ENCODE measurements at regions not wholly inside any gene's neighbourhood (a gene's known extent, or its start where the extent isn't known, plus 50 kb on each side); places are given as distances from the start of the nearest gene placed in this dataset.
"Not testable (repeated sequence)": the region's sequence is repeated elsewhere in the genome, so short reads cannot be mapped to it uniquely, and the experiment has no call there.

- not testable (repeated sequence) for H3K79me2 ChIP-seq (ENCODE audit: control insufficient read depth, insufficient read depth, low read length, poor library complexity); H3K4ac ChIP-seq (ENCODE audit: low read depth, low read length); H3K27ac ChIP-seq (ENCODE audit: low read depth, low read length); H4K91ac ChIP-seq (ENCODE audit: low read depth, low read length); H3K18ac ChIP-seq (ENCODE audit: low read length); H2AFZ ChIP-seq (ENCODE audit: insufficient read depth, low read length, poor library complexity); DNase-seq; H3K23ac ChIP-seq (ENCODE audit: low read length); H3K36me3 ChIP-seq (ENCODE audit: control insufficient read depth in 1 of 2, insufficient read depth in 2 of 2, low read length in 2 of 2); H3K4me2 ChIP-seq (ENCODE audit: low read length); H2BK120ac ChIP-seq (ENCODE audit: insufficient read depth, low read length, poor library complexity); H3K27me3 ChIP-seq (ENCODE audit: insufficient read depth, low read length); H3K4me3 ChIP-seq (ENCODE audit: low read depth, low read length); H3K14ac ChIP-seq (ENCODE audit: low read length); H3K9ac ChIP-seq (ENCODE audit: low read length); H2AK5ac ChIP-seq (ENCODE audit: low read length); H3K9me3 ChIP-seq (ENCODE audit: insufficient read depth, low read depth, low read length); H2BK5ac ChIP-seq (ENCODE audit: low read depth, low read length, poor library complexity); H3K79me1 ChIP-seq (ENCODE audit: low read length); H4K12ac ChIP-seq (ENCODE audit: low read depth, low read length); H2BK12ac ChIP-seq (ENCODE audit: low read length); H4K8ac ChIP-seq (ENCODE audit: low read depth, low read length); H3K4me1 ChIP-seq (ENCODE audit: control insufficient read depth in 1 of 2, insufficient read depth in 2 of 2, low read length in 2 of 2)
- no CpG with 5 or more reads among the region's 12 CpGs for WGBS (ENCODE audit: extremely low coverage, insufficient coverage, insufficient read length)
These were observed 69.6 kb downstream of the PNMA6F start for GRCh38 chrX:153251952-153252351.

DNA sequence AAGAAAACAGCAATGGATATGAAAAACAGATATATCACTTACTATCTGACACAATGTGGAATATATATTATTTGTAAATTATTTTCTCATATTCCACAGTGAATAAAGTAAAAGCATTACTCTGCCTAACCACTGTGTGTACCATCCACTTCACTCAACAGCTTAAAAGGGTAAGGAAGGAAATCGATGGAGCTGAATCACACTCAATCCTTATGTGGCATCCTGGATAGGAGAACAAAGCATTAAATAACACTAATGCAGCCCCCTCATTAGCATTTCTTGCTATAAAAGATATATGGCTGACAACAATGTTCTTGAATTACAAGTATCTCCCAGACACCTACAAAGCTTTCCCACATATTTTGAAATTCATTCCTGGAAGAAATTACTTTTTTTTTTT, 70.8 kb downstream of the PNMA6F start:
- not testable (repeated sequence) for H4K8ac ChIP-seq (ENCODE audit: low read depth, low read length); H3K79me1 ChIP-seq (ENCODE audit: low read length); H2BK5ac ChIP-seq (ENCODE audit: low read depth, low read length, poor library complexity); DNase-seq; H3K27ac ChIP-seq (ENCODE audit: low read depth, low read length); H2BK120ac ChIP-seq (ENCODE audit: insufficient read depth, low read length, poor library complexity); H2AK5ac ChIP-seq (ENCODE audit: low read length); H3K23ac ChIP-seq (ENCODE audit: low read length); H3K4me1 ChIP-seq (ENCODE audit: control insufficient read depth in 1 of 2, insufficient read depth in 2 of 2, low read length in 2 of 2); H3K9me3 ChIP-seq (ENCODE audit: insufficient read depth, low read depth, low read length); H4K91ac ChIP-seq (ENCODE audit: low read depth, low read length); H3K14ac ChIP-seq (ENCODE audit: low read length); H4K12ac ChIP-seq (ENCODE audit: low read depth, low read length); H2AFZ ChIP-seq (ENCODE audit: insufficient read depth, low read length, poor library complexity); H3K4me2 ChIP-seq (ENCODE audit: low read length); H3K79me2 ChIP-seq (ENCODE audit: control insufficient read depth, insufficient read depth, low read length, poor library complexity); H3K18ac ChIP-seq (ENCODE audit: low read length); H3K9ac ChIP-seq (ENCODE audit: low read length); H2BK12ac ChIP-seq (ENCODE audit: low read length); H3K4me3 ChIP-seq (ENCODE audit: low read depth, low read length); H3K36me3 ChIP-seq (ENCODE audit: control insufficient read depth in 1 of 2, insufficient read depth in 2 of 2, low read length in 2 of 2); H3K4ac ChIP-seq (ENCODE audit: low read depth, low read length); H3K27me3 ChIP-seq (ENCODE audit: insufficient read depth, low read length)
- WGBS (ENCODE audit: extremely low coverage, insufficient coverage, insufficient read length): no CpG with 5 or more reads among the region's 1 CpG

DNA sequence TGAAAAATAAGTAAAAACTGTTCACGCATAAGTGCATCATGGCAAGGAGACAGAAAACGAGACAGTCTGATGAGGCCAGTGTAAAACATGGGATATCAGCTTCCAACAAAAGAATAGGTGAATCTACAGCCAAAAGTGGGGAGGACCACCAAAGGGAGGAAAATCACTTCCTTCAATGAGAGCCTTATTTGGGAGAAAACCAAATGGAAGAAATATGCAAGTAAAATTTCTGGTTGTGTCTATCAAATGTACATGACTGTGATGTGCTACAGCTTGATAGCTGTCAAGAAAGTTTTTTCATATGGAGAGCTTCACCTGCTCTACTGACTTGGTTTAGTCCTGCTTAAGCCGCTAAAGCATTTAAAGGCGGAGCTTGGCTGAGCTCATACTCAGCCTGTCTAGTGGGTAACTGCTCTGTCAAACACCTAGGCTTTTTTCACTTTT, 66.2 kb downstream of the MAGEA1 start:
- Histone ChIP-seq H2AK5ac (ENCODE audit: low read length) (no peak overlapping the region), H2BK12ac (ENCODE audit: low read length) (no peak overlapping the region), H2BK120ac (ENCODE audit: insufficient read depth, low read length, poor library complexity) (no peak overlapping the region), H4K91ac (ENCODE audit: low read depth, low read length) (no peak overlapping the region), H3K14ac (ENCODE audit: low read length) (no peak overlapping the region), H2BK5ac (ENCODE audit: low read depth, low read length, poor library complexity) (no peak overlapping the region), H3K4me1 (ENCODE audit: control insufficient read depth in 1 of 2, insufficient read depth in 2 of 2, low read length in 2 of 2) (no peaks in the 10 kb centered on the region), H3K4me2 (ENCODE audit: low read length) (peak overlapping the region; percentile 43), H3K23ac (ENCODE audit: low read length) (no peak overlapping the region), H3K4ac (ENCODE audit: low read depth, low read length) (no peak overlapping the region), H3K4me3 (ENCODE audit: low read depth, low read length) (no peak overlapping the region), H3K27me3 (ENCODE audit: insufficient read depth, low read length) (no peaks in the 10 kb centered on the region), H3K79me2 (ENCODE audit: control insufficient read depth, insufficient read depth, low read length, poor library complexity) (no peaks in the 10 kb centered on the region), H3K27ac (ENCODE audit: low read depth, low read length) (no peak overlapping the region), H3K9ac (ENCODE audit: low read length) (no peak overlapping the region), H3K79me1 (ENCODE audit: low read length) (no peaks in the 10 kb centered on the region), H3K36me3 (ENCODE audit: control insufficient read depth in 1 of 2, insufficient read depth in 2 of 2, low read length in 2 of 2) (no peaks in the 10 kb centered on the region), H3K9me3 (ENCODE audit: insufficient read depth, low read depth, low read length) (no peaks in the 10 kb centered on the region), H4K12ac (ENCODE audit: low read depth, low read length) (no peak overlapping the region), H2AFZ (ENCODE audit: insufficient read depth, low read length, poor library complexity) (no peak overlapping the region), H3K18ac (ENCODE audit: low read length) (no peak overlapping the region), H4K8ac (ENCODE audit: low read depth, low read length) (no peak overlapping the region)
- WGBS (ENCODE audit: extremely low coverage, insufficient coverage, insufficient read length): no CpG with 5 or more reads among the region's 4 CpGs
- DNase-seq: no peak

DNA sequence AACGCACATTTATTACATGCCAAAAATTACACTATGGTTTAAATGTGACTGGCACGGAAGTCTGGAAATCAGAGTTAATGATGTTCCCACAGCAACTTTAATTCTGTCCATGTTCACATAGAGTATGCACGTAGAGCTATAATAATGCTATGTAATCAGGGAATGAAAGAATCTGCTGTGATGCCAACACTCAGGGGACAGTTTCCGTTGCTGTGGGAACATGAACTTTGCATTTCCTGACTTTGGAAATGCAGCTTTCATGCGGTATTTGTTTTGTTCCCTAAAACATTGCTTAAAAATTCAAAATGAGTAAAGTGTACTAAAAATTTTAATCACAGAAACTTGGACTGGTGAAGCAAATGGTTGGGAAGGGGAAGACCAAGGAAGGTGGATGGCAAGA, 65.7 kb downstream of the MAGEA1 start:
- no peak overlapping the region for H3K23ac ChIP-seq (ENCODE audit: low read length)
- no peak overlapping the region for H3K14ac ChIP-seq (ENCODE audit: low read length)
- H3K27me3 ChIP-seq (ENCODE audit: insufficient read depth, low read length): no peaks in the 10 kb centered on the region
- no peak overlapping the region for H2BK120ac ChIP-seq (ENCODE audit: insufficient read depth, low read length, poor library complexity)
- no peaks in the 10 kb centered on the region for H3K36me3 ChIP-seq (ENCODE audit: control insufficient read depth in 1 of 2, insufficient read depth in 2 of 2, low read length in 2 of 2)
- H2AK5ac ChIP-seq (ENCODE audit: low read length): no peak overlapping the region
- no peaks in the 10 kb centered on the region for H3K79me2 ChIP-seq (ENCODE audit: control insufficient read depth, insufficient read depth, low read length, poor library complexity)
- H3K79me1 ChIP-seq (ENCODE audit: low read length): no peaks in the 10 kb centered on the region
- H2AFZ ChIP-seq (ENCODE audit: insufficient read depth, low read length, poor library complexity): no peak overlapping the region
- H3K9ac ChIP-seq (ENCODE audit: low read length): no peak overlapping the region
- no peak overlapping the region for H3K27ac ChIP-seq (ENCODE audit: low read depth, low read length)
- no peak for DNase-seq
- no peak overlapping the region for H2BK5ac ChIP-seq (ENCODE audit: low read depth, low read length, poor library complexity)
- H3K18ac ChIP-seq (ENCODE audit: low read length): no peak overlapping the region
- H3K9me3 ChIP-seq (ENCODE audit: insufficient read depth, low read depth, low read length): no peaks in the 10 kb centered on the region
- H3K4me1 ChIP-seq (ENCODE audit: control insufficient read depth in 1 of 2, insufficient read depth in 2 of 2, low read length in 2 of 2): no peaks in the 10 kb centered on the region
- no peak overlapping the region for H4K8ac ChIP-seq (ENCODE audit: low read depth, low read length)
- no peak overlapping the region for H4K12ac ChIP-seq (ENCODE audit: low read depth, low read length)
- H3K4me2 ChIP-seq (ENCODE audit: low read length): peak overlapping the region; percentile 43
- no peak overlapping the region for H3K4ac ChIP-seq (ENCODE audit: low read depth, low read length)
- no peak overlapping the region for H2BK12ac ChIP-seq (ENCODE audit: low read length)
- H3K4me3 ChIP-seq (ENCODE audit: low read depth, low read length): no peak overlapping the region
- H4K91ac ChIP-seq (ENCODE audit: low read depth, low read length): no peak overlapping the region
- no CpG with 5 or more reads among the region's 5 CpGs for WGBS (ENCODE audit: extremely low coverage, insufficient coverage, insufficient read length)

Measured in trophoblast cell (in vitro differentiated cells and primary cell).